PFSK-1 (cell line): ENCODE measurements at regions not wholly inside any gene's neighbourhood (a gene's known extent, or its start where the extent isn't known, plus 50 kb on each side); places are given as distances from the start of the nearest gene placed in this dataset.

Experiments
- FOXP2 ChIP-seq: optimal IDR thresholded peaks from 2 replicates; pipeline ENCODE3; 2011; ENCODE audit warnings: borderline replicate concordance, control low read depth, inconsistent platforms; ENCODE audit not compliant: insufficient read depth; ENCODE audit errors: extremely low read length, extremely low read depth
- POLR2AphosphoS5 ChIP-seq: IDR thresholded peaks from 2 replicates; pipeline ENCODE4 v1.6.1; 2012; ENCODE audit warnings: low read depth, mild to moderate bottlenecking, control low read depth, low read length, moderate library complexity
- SIN3A ChIP-seq: IDR thresholded peaks from 2 replicates; pipeline ENCODE4 v1.6.1; 2012; ENCODE audit warnings: mild to moderate bottlenecking, low read length, moderate library complexity, borderline replicate concordance; ENCODE audit not compliant: insufficient read depth
- TAF1 ChIP-seq: IDR thresholded peaks from 2 replicates; pipeline ENCODE4 v1.6.1; 2012; ENCODE audit warnings: low read length, control low read depth, borderline replicate concordance; ENCODE audit not compliant: insufficient read depth
- TF ChIP-seq, protein P1 (sequence below), 2 experiments: IDR thresholded peaks; 2 replicates each; pipeline versions ENCODE4 v1.6.1 to v1.8.0; 2011 to 2012; ENCODE audit warnings: low read depth in 2 of 2, low read length in 2 of 2, control low read depth in 1 of 2, inconsistent platforms in 1 of 2, mild to moderate bottlenecking in 1 of 2, moderate library complexity in 1 of 2; ENCODE audit not compliant: insufficient read depth in 1 of 2

DNA sequence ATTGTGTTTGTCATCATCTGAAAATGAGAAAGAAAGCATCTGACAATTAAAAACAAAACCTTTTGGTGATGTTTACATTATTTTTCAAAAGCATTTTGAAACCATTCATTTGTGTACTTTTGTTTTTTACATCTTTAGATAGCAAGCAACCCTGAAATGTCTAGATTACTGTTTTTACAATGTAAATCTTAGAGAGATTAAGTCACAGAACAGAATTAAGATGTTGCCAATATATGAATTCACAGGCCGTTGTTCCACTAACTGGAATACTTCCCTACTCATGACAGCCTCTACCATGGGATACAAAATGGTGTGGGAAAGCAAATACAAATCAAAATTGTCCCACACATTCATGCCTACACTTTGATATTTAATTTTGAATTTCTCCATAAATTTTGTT lies 480.0 kb upstream of the ZEB2 start:
- TF ChIP-seq POLR2AphosphoS5 (no peak), FOXP2 (no peak), TAF1 (no peak), SIN3A (no peak)
- TF ChIP-seq, protein P1, sequence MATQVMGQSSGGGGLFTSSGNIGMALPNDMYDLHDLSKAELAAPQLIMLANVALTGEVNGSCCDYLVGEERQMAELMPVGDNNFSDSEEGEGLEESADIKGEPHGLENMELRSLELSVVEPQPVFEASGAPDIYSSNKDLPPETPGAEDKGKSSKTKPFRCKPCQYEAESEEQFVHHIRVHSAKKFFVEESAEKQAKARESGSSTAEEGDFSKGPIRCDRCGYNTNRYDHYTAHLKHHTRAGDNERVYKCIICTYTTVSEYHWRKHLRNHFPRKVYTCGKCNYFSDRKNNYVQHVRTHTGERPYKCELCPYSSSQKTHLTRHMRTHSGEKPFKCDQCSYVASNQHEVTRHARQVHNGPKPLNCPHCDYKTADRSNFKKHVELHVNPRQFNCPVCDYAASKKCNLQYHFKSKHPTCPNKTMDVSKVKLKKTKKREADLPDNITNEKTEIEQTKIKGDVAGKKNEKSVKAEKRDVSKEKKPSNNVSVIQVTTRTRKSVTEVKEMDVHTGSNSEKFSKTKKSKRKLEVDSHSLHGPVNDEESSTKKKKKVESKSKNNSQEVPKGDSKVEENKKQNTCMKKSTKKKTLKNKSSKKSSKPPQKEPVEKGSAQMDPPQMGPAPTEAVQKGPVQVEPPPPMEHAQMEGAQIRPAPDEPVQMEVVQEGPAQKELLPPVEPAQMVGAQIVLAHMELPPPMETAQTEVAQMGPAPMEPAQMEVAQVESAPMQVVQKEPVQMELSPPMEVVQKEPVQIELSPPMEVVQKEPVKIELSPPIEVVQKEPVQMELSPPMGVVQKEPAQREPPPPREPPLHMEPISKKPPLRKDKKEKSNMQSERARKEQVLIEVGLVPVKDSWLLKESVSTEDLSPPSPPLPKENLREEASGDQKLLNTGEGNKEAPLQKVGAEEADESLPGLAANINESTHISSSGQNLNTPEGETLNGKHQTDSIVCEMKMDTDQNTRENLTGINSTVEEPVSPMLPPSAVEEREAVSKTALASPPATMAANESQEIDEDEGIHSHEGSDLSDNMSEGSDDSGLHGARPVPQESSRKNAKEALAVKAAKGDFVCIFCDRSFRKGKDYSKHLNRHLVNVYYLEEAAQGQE (IDR thresholded peaks at IDR 0.05; ENCODE audit: insufficient read depth in 1 of 2, low read depth in 2 of 2, low read length in 2 of 2), result no peak

- TF ChIP-seq TAF1, result no peak
- TF ChIP-seq POLR2AphosphoS5, result no peak
- TF ChIP-seq SIN3A, result no peak
- no peak for TF ChIP-seq FOXP2
- TF ChIP-seq, protein P1 (IDR thresholded peaks at IDR 0.05; ENCODE audit: insufficient read depth in 1 of 2, low read depth in 2 of 2, low read length in 2 of 2), result no peak
These were observed 479.4 kb upstream of the ZEB2 start for GRCh38 chr2:144999071-144999875.

GRCh38 chr2:144998435-144998834 lies 478.5 kb upstream of the ZEB2 start:
- TF ChIP-seq FOXP2 (no peak), POLR2AphosphoS5 (no peak), SIN3A (no peak), TAF1 (no peak)
- TF ChIP-seq, protein P1 (IDR thresholded peaks at IDR 0.05; ENCODE audit: insufficient read depth in 1 of 2, low read depth in 2 of 2, low read length in 2 of 2), result no peak

GRCh38 chr2:144996225-144996795 lies 476.4 kb upstream of the ZEB2 start:
- TF ChIP-seq TAF1 (no peak), SIN3A (no peak)

DNA sequence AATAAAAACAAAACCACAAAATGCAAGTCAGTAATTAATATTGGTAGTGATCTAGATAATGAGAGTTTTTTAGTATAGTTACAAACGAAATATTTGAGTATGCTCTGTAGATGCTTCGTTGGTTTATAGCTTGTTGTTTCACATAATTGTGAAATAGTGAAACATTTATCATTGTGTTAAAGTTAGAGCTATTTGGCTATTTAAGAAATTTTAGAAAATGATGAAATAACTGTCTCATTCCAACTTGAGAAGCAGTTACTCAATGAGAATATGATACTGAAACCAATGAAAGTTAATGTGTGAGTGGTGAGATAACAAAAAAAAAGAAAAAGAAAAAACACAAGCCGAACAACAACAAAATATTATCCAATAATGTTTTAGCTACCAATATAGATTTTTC lies 475.6 kb upstream of the ZEB2 start:
- TF ChIP-seq TAF1 (no peak), POLR2AphosphoS5 (no peak), FOXP2 (no peak), SIN3A (no peak)
- TF ChIP-seq, protein P1 (IDR thresholded peaks at IDR 0.05; ENCODE audit: insufficient read depth in 1 of 2, low read depth in 2 of 2, low read length in 2 of 2), result no peak
